ENCODE measurements at regions not wholly inside any gene's neighbourhood (a gene's known extent, or its start where the extent isn't known, plus 50 kb on each side); places are given as distances from the start of the nearest gene placed in this dataset.

GRCh38 chr6:9783567-9783966 lies 631.3 kb downstream of the TFAP2A start:
- WGBS (ENCODE audit: insufficient coverage) = 100% methylated on average over 2 of the region's 6 CpGs
- Mint-ChIP-seq H3K9me3 (peaks cover 0 to 7% (median 0%) of the 10 kb centered on the region in 7 donors), H3K4me3 (no peak overlapping the region), H3K27me3 (ENCODE audit: low read depth in 3 of 3) (no peaks in the 10 kb centered on the region), H3K4me1 (no peaks in the 10 kb centered on the region), H3K27ac (no peak overlapping the region), H3K36me3 (no peaks in the 10 kb centered on the region)
- no peaks in the 10 kb centered on the region for H4K20me1 ChIP-seq (ENCODE audit: insufficient read depth, low read length)
- DNase-seq = no peak
- H2AFZ ChIP-seq (ENCODE audit: insufficient read depth, low read depth, low read length, poor library complexity, severe bottlenecking) = no peak overlapping the region
- no peaks in the 10 kb centered on the region for H3K4me1 ChIP-seq (ENCODE audit: control insufficient read depth in 1 of 2, insufficient read depth in 2 of 2, low read length in 2 of 2)
- H3K9ac ChIP-seq (ENCODE audit: insufficient read depth, low read length, poor library complexity, severe bottlenecking) = no peak overlapping the region
- H3K79me2 ChIP-seq (ENCODE audit: insufficient read depth, low read length) = no peaks in the 10 kb centered on the region
- no peak overlapping the region for H3K4me2 ChIP-seq (replicated peaks; ENCODE audit: extremely low read depth, low read length, poor library complexity, severe bottlenecking)
- H3K9me3 ChIP-seq (replicated peaks in 1 of 2; ENCODE audit: control insufficient read depth in 1 of 2, insufficient read depth in 1 of 2, low read length in 2 of 2) = no peaks in the 10 kb centered on the region
- intact Hi-C loops (cut with micrococcal nuclease) = no loop called here
- no peaks in the 10 kb centered on the region for H3K27me3 ChIP-seq (ENCODE audit: control insufficient read depth in 2 of 2, insufficient read depth in 2 of 2, low read length in 2 of 2)
- no peaks in the 10 kb centered on the region for H3K36me3 ChIP-seq (replicated peaks in 1 of 2; ENCODE audit: control insufficient read depth in 1 of 2, insufficient read depth in 2 of 2, low read length in 2 of 2)
- no peak overlapping the region for H3K4me3 ChIP-seq (replicated peaks in 1 of 3; ENCODE audit: low read depth in 2 of 3, low read length in 3 of 3)
- no peak overlapping the region for H3K27ac ChIP-seq (ENCODE audit: low read depth in 1 of 2, low read length in 2 of 2)
- no peak for TF ChIP-seq CTCF (IDR thresholded peaks at IDR 0.05)

- Histone ChIP-seq H3K27me3 (ENCODE audit: control insufficient read depth in 2 of 2, insufficient read depth in 2 of 2, low read length in 2 of 2) (no peaks in the 10 kb centered on the region), H2AFZ (ENCODE audit: insufficient read depth, low read depth, low read length, poor library complexity, severe bottlenecking) (no peak overlapping the region), H3K4me1 (ENCODE audit: control insufficient read depth in 1 of 2, insufficient read depth in 2 of 2, low read length in 2 of 2) (no peaks in the 10 kb centered on the region), H3K79me2 (ENCODE audit: insufficient read depth, low read length) (no peaks in the 10 kb centered on the region), H3K9ac (ENCODE audit: insufficient read depth, low read length, poor library complexity, severe bottlenecking) (no peak overlapping the region), H3K36me3 (replicated peaks in 1 of 2; ENCODE audit: control insufficient read depth in 1 of 2, insufficient read depth in 2 of 2, low read length in 2 of 2) (no peaks in the 10 kb centered on the region), H3K9me3 (replicated peaks in 1 of 2; ENCODE audit: control insufficient read depth in 1 of 2, insufficient read depth in 1 of 2, low read length in 2 of 2) (peaks cover 0 to 5% of the 10 kb centered on the region in 2 donors), H3K4me2 (replicated peaks; ENCODE audit: extremely low read depth, low read length, poor library complexity, severe bottlenecking) (no peak overlapping the region), H3K4me3 (replicated peaks in 1 of 3; ENCODE audit: low read depth in 2 of 3, low read length in 3 of 3) (no peak overlapping the region), H3K27ac (ENCODE audit: low read depth in 1 of 2, low read length in 2 of 2) (no peak overlapping the region), H4K20me1 (ENCODE audit: insufficient read depth, low read length) (no peaks in the 10 kb centered on the region)
- H3K4me1 Mint-ChIP-seq = no peaks in the 10 kb centered on the region
- intact Hi-C loops (cut with micrococcal nuclease) = no loop called here
- H3K27ac Mint-ChIP-seq = no peak overlapping the region
- WGBS (ENCODE audit: insufficient coverage) = no CpG with 5 or more reads among the region's 6 CpGs
- no peaks in the 10 kb centered on the region for H3K36me3 Mint-ChIP-seq
- no peak for DNase-seq
- no peak for TF ChIP-seq CTCF (IDR thresholded peaks at IDR 0.05)
- peaks cover 0 to 1% (median 0%) of the 10 kb centered on the region in 3 donors for H3K27me3 Mint-ChIP-seq (ENCODE audit: low read depth in 3 of 3)
- H3K9me3 Mint-ChIP-seq = peaks cover 0 to 8% (median 2%) of the 10 kb centered on the region in 7 donors
- no peak overlapping the region for H3K4me3 Mint-ChIP-seq
These were observed 648.5 kb downstream of the TFAP2A start for GRCh38 chr6:9766240-9766915.
